MM.1S (cell line): ENCODE measurements at regions not wholly inside any gene's neighbourhood (a gene's known extent, or its start where the extent isn't known, plus 50 kb on each side); places are given as distances from the start of the nearest gene placed in this dataset.

ENCODE experiments used
- EZH2 ChIP-seq: fragments of 300-600 bp; sonication (generic); optimal IDR thresholded peaks from 2 replicates; pipeline ENCODE3; 2017; ENCODE audit warnings: low read depth, mild to moderate bottlenecking, antibody characterized with exemption, low read length, mixed read lengths
- EZH2phosphoT487 ChIP-seq: fragments of 300-600 bp; sonication (generic); IDR thresholded peaks from 2 replicates; pipeline ENCODE4 v1.6.1; 2018; ENCODE audit warnings: antibody characterized with exemption, low read length
- TF ChIP-seq, protein P1 (sequence below): fragments of 300-600 bp; sonication (generic); IDR thresholded peaks from 2 replicates; pipeline ENCODE4 v1.5.1; 2016; ENCODE audit warnings: antibody characterized with exemption, low read length, mixed read lengths

DNA sequence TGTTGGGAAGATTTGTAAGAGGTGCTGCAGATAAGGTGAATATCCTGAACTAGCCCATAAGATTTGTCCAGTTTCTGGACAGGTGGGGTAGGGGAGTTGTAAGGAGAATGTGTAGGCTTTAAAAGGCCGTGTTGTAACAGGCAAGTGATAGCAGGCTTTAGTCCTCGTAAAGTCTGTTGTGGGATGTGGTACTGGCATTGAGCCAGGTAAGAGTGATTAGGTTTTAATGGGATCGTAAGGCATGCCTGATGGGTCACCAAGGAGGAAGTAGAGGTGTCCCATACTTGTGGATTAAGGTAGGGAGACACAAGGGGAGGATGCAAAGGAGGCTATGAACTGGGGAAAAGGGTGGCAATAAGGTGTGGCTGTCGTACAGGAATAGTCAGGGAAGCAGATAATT is 256.9 kb upstream of the DKK2 start:
- TF ChIP-seq EZH2 (no peak), EZH2phosphoT487 (no peak)
- TF ChIP-seq, protein P1, sequence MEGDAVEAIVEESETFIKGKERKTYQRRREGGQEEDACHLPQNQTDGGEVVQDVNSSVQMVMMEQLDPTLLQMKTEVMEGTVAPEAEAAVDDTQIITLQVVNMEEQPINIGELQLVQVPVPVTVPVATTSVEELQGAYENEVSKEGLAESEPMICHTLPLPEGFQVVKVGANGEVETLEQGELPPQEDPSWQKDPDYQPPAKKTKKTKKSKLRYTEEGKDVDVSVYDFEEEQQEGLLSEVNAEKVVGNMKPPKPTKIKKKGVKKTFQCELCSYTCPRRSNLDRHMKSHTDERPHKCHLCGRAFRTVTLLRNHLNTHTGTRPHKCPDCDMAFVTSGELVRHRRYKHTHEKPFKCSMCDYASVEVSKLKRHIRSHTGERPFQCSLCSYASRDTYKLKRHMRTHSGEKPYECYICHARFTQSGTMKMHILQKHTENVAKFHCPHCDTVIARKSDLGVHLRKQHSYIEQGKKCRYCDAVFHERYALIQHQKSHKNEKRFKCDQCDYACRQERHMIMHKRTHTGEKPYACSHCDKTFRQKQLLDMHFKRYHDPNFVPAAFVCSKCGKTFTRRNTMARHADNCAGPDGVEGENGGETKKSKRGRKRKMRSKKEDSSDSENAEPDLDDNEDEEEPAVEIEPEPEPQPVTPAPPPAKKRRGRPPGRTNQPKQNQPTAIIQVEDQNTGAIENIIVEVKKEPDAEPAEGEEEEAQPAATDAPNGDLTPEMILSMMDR: no peak
